K562 (cell line): ENCODE measurements at regions not wholly inside any gene's neighbourhood (a gene's known extent, or its start where the extent isn't known, plus 50 kb on each side); places are given as distances from the start of the nearest gene placed in this dataset.

Experiments
- ATAC-seq: fragments of 200-7000 bp; cut with Tn5 transposase; 3 replicates; pipeline ENCODE4 v1.9.1; 2020; ENCODE audit warnings: moderate library complexity
- BruUV-seq: library from RNA; stranded (reverse); fragments of 400-500 nt; replicated peaks from 2 replicates; lab custom pipeline; 2021; lab: Mats Ljungman, UMichigan
- CTCF ChIA-PET: fragments of 300-600 bp; formaldehyde crosslinking; extraction: SDS; loops from one replicate; lab custom pipeline; 2021; ENCODE audit warnings: low intra/inter-chr PET ratio; lab: Yijun Ruan, JAX
- POLR2A ChIA-PET: fragments of 300-600, 350-650 bp; sonication (Branson Sonifier 250); formaldehyde crosslinking; extraction: SDS; loops from one replicate; lab custom pipeline; 2021; ENCODE audit warnings: antibody characterized with exemption, inconsistent platforms; lab: Yijun Ruan, JAX
- DNase-seq, 4 experiments: peaks; one replicate each; pipeline versions ENCODE4 v3.0.0 to v3.0.0-alpha.2; 2011 to 2018; ENCODE audit warnings: low spot score in 3 of 4, mixed read lengths in 3 of 4; ENCODE audit errors: extremely low read depth in 1 of 4
- FAIRE-seq: peaks from 2 replicates; lab custom pipeline; 2011; peaks lifted over from hg19 to GRCh38; lab: Jason Lieb, UNC
- H2AFZ ChIP-seq: 2 replicates; pipeline ENCODE4 v1.6.0; 2011; ENCODE audit warnings: low read depth, low read length, control low read depth, inconsistent platforms
- H3K27ac ChIP-seq: fragments of 200-600 bp; 3 replicates; pipeline ENCODE4 v1.8.0; 2011; ENCODE audit warnings: low read depth, mild to moderate bottlenecking, control low read depth, inconsistent platforms, low read length, moderate library complexity, mixed read lengths; ENCODE audit errors: extremely low read depth
- H3K27me3 ChIP-seq, 2 experiments: fragments of 300-600 bp in 1 of 2; 2 replicates in 1 of 2; 3 replicates in 1 of 2; pipeline versions ENCODE4 v1.6.0 to v1.8.0; 2011; ENCODE audit warnings: inconsistent platforms in 2 of 2, low read length in 2 of 2, mild to moderate bottlenecking in 1 of 2, mixed read lengths in 1 of 2, moderate library complexity in 1 of 2; ENCODE audit not compliant: control insufficient read depth in 2 of 2, insufficient read depth in 2 of 2
- H3K36me3 ChIP-seq: fragments of 300-600 bp; 3 replicates; pipeline ENCODE4 v1.8.0; 2011; ENCODE audit warnings: mild to moderate bottlenecking, low read length, inconsistent platforms; ENCODE audit not compliant: control insufficient read depth, insufficient read depth
- H3K4me1 ChIP-seq, 2 experiments: fragments of 200-600 bp in 1 of 2; replicated peaks in 1 of 2; 2 replicates in 1 of 2; 3 replicates in 1 of 2; pipeline versions ENCODE4 v1.5.1 to v1.8.0; 2011; ENCODE audit warnings: inconsistent platforms in 2 of 2, low read length in 2 of 2, mild to moderate bottlenecking in 1 of 2, mixed read lengths in 1 of 2, moderate library complexity in 1 of 2; ENCODE audit not compliant: control insufficient read depth in 2 of 2, insufficient read depth in 2 of 2
- H3K4me2 ChIP-seq: 2 replicates; pipeline ENCODE4 v1.6.1; 2011; ENCODE audit warnings: low read length, control low read depth, inconsistent platforms, mixed read lengths; ENCODE audit not compliant: insufficient read depth
- H3K4me3 ChIP-seq: fragments of 200-600 bp; sonication (generic), shearing (Covaris generic); 2 replicates; pipeline ENCODE4 v1.5.1; 2016; ENCODE audit warnings: control low read depth, inconsistent platforms
- H3K79me2 ChIP-seq: fragments of 200-600 bp; 3 replicates; pipeline ENCODE4 v1.8.0; 2011; ENCODE audit warnings: low read length, inconsistent platforms; ENCODE audit not compliant: control insufficient read depth, insufficient read depth
- H3K9ac ChIP-seq, 2 experiments: 2 replicates each; pipeline versions ENCODE4 v1.6.0 to v1.6.1; 2011; ENCODE audit warnings: low read depth in 2 of 2, low read length in 2 of 2, control low read depth in 1 of 2, inconsistent platforms in 1 of 2, mild to moderate bottlenecking in 1 of 2, mixed read lengths in 1 of 2; ENCODE audit not compliant: insufficient read depth in 1 of 2
- H3K9me1 ChIP-seq: one replicate; pipeline ENCODE4 v1.6.0; 2011; ENCODE audit warnings: inconsistent platforms, mild to moderate bottlenecking, low read length, moderate library complexity; ENCODE audit not compliant: control insufficient read depth, insufficient read depth
- H3K9me3 ChIP-seq: replicated peaks from 2 replicates; pipeline ENCODE4 v1.5.1; 2011; ENCODE audit warnings: low read depth, low read length, inconsistent platforms; ENCODE audit not compliant: control insufficient read depth, insufficient read depth
- H4K20me1 ChIP-seq: replicated peaks from 2 replicates; pipeline ENCODE4 v1.6.1; 2011; ENCODE audit warnings: low read length, inconsistent platforms, mixed read lengths; ENCODE audit not compliant: control insufficient read depth, insufficient read depth
- ATF1 ChIP-seq, 2 experiments: fragments of 450-650 bp in 1 of 2; IDR thresholded peaks; 2 replicates each; pipeline ENCODE4 v1.6.1; 2016; ENCODE audit warnings: missing compliant biosample characterization in 1 of 2, missing genetic modification characterization in 1 of 2
- CREM ChIP-seq: IDR thresholded peaks from 2 replicates; pipeline ENCODE4 v1.6.1; 2014; ENCODE audit warnings: antibody characterized with exemption, low read depth
- CSDE1 ChIP-seq, 2 experiments: fragments of 450-650 bp; IDR thresholded peaks; 2 replicates each; pipeline ENCODE4 v1.6.1; 2016; ENCODE audit warnings: mild to moderate bottlenecking in 1 of 2
- GATAD2A ChIP-seq: fragments of 450-650 bp; IDR thresholded peaks from 2 replicates; pipeline ENCODE4 v1.6.1; 2017
- PHB ChIP-seq: fragments of 250-450 bp; sonication (Bioruptor Pico); IDR thresholded peaks from 2 replicates; pipeline ENCODE4 v1.5.0; 2021
- RFX5 ChIP-seq: IDR thresholded peaks from 2 replicates; pipeline ENCODE4 v1.6.1; 2011; ENCODE audit warnings: low read depth, mild to moderate bottlenecking, improper control_type of control experiment, low read length
- SAFB2 ChIP-seq: fragments of 200-400 bp; formaldehyde crosslinking; IDR thresholded peaks from 2 replicates; pipeline ENCODE4 v1.6.1; 2018; ENCODE audit warnings: borderline replicate concordance, low read length, low read depth, moderate library complexity; ENCODE audit not compliant: severe bottlenecking
- TFAM ChIP-seq: fragments of 250-450 bp; sonication (Bioruptor Pico); conservative IDR thresholded peaks from 2 replicates; pipeline ENCODE4 v1.5.0; 2021; ENCODE audit warnings: mild to moderate bottlenecking, moderate library complexity
- ZNF79 ChIP-seq: fragments of 250-450 bp; sonication (Bioruptor Pico); IDR thresholded peaks from 2 replicates; pipeline ENCODE4 v1.4.0; 2020; ENCODE audit warnings: low read depth, mild to moderate bottlenecking, moderate library complexity
- WGBS: fragments of 100-300 bp; shearing (Covaris generic); methylation state at CpG from one replicate; pipeline ENCODE4 v1.1.6; 2016; ENCODE audit warnings: low coverage, mixed read lengths; ENCODE audit not compliant: insufficient coverage; ENCODE audit errors: missing lambda C conversion rate; 5-methylcytosine and 5-hydroxymethylcytosine counted together
- in situ Hi-C: fragments of 300-500 bp; cut with MboI; formaldehyde crosslinking; loops from 4 replicates; pipeline ENCODE4 v1.15.0; 2018; ENCODE audit warnings: inconsistent platforms, mixed read lengths
- intact Hi-C: fragments of 100-400 bp; cut with micrococcal nuclease; formaldehyde crosslinking; loops from 2 replicates; pipeline ENCODE4 v1.14.2; 2022
- TF ChIP-seq, protein P1 (sequence below): IDR thresholded peaks from 2 replicates; pipeline ENCODE4 v1.6.1; 2012; ENCODE audit warnings: low read depth, low read length, improper control_type of control experiment, borderline replicate concordance
- TF ChIP-seq, protein P2 (sequence below): fragments of 150-350 bp; conservative IDR thresholded peaks from 2 replicates; pipeline ENCODE4 v1.6.1; 2014; ENCODE audit warnings: low read length
- TF ChIP-seq, protein P3 (sequence below): fragments of 450-650 bp; IDR thresholded peaks from 2 replicates; pipeline ENCODE4 v1.7.1; 2018; ENCODE audit warnings: mild to moderate bottlenecking, low read depth; ENCODE audit not compliant: partially characterized antibody

DNA sequence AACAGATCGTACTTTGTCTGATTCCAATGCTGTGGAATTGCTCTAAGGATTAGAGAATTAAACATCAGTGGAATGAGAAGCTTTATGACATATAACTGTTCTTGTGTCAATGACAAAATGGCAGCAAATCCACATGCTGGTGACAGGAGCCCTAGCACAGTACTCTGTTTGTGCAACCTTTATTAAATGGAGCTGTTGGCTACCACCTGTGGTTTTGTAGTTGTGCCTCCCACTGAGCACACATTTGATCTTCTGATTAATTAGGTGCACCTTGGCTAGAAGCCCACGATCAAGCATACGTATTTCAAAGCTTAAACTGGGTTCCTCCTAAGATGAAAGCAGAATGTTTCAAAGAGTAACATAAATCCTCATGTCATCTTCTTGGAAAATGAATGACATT lies 394.0 kb upstream of the IGFBP7 start:
- ChIA-PET POLR2A (no interaction called here), CTCF (no interaction called here)
- BruUV-seq = no TSS peak
- Histone ChIP-seq H4K20me1 (no peaks in the 10 kb centered on the region), H3K9me1 (no peaks in the 10 kb centered on the region), H3K4me1 (no peaks in the 10 kb centered on the region), H3K79me2 (no peaks in the 10 kb centered on the region), H3K9ac (no peak overlapping the region), H3K4me3 (no peak overlapping the region), H3K9me3 (no peaks in the 10 kb centered on the region), H3K27me3 (no peaks in the 10 kb centered on the region), H3K4me2 (no peak overlapping the region), H2AFZ (no peak overlapping the region), H3K36me3 (no peaks in the 10 kb centered on the region), H3K27ac (no peak overlapping the region)
- in situ Hi-C loops (no loop called here), intact Hi-C loops (no loop called here)
- DNase-seq (no peak), ATAC-seq (no peak), FAIRE-seq (no peak)
- WGBS = 3% methylated on average over 3 of the region's 3 CpGs
- TF ChIP-seq PHB (CRISPR knock-in tag) (no peak), CSDE1 (IDR thresholded peaks at IDR 0.05) (no peak), SAFB2 (no peak), TFAM (CRISPR knock-in tag) (no peak), RFX5 (no peak), ATF1 (CRISPR knock-in tag; IDR thresholded peaks at IDR 0.05) (no peak), ATF1 (tag; IDR thresholded peaks at IDR 0.05) (no peak), GATAD2A (no peak), ZNF79 (CRISPR knock-in tag) (no peak), CREM (no peak)
- TF ChIP-seq, protein P1, sequence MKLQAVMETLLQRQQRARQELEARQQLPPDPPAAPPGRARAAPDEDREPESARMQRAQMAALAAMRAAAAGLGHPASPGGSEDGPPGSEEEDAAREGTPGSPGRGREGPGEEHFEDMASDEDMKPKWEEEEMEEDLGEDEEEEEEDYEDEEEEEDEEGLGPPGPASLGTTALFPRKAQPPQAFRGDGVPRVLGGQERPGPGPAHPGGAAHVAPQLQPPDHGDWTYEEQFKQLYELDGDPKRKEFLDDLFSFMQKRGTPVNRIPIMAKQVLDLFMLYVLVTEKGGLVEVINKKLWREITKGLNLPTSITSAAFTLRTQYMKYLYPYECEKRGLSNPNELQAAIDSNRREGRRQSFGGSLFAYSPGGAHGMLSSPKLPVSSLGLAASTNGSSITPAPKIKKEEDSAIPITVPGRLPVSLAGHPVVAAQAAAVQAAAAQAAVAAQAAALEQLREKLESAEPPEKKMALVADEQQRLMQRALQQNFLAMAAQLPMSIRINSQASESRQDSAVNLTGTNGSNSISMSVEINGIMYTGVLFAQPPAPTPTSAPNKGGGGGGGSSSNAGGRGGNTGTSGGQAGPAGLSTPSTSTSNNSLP = no peak
- TF ChIP-seq, protein P2, sequence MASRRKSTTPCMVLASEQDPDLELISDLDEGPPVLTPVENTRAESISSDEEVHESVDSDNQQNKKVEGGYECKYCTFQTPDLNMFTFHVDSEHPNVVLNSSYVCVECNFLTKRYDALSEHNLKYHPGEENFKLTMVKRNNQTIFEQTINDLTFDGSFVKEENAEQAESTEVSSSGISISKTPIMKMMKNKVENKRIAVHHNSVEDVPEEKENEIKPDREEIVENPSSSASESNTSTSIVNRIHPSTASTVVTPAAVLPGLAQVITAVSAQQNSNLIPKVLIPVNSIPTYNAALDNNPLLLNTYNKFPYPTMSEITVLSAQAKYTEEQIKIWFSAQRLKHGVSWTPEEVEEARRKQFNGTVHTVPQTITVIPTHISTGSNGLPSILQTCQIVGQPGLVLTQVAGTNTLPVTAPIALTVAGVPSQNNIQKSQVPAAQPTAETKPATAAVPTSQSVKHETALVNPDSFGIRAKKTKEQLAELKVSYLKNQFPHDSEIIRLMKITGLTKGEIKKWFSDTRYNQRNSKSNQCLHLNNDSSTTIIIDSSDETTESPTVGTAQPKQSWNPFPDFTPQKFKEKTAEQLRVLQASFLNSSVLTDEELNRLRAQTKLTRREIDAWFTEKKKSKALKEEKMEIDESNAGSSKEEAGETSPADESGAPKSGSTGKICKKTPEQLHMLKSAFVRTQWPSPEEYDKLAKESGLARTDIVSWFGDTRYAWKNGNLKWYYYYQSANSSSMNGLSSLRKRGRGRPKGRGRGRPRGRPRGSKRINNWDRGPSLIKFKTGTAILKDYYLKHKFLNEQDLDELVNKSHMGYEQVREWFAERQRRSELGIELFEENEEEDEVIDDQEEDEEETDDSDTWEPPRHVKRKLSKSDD = no peak
- TF ChIP-seq, protein P3, sequence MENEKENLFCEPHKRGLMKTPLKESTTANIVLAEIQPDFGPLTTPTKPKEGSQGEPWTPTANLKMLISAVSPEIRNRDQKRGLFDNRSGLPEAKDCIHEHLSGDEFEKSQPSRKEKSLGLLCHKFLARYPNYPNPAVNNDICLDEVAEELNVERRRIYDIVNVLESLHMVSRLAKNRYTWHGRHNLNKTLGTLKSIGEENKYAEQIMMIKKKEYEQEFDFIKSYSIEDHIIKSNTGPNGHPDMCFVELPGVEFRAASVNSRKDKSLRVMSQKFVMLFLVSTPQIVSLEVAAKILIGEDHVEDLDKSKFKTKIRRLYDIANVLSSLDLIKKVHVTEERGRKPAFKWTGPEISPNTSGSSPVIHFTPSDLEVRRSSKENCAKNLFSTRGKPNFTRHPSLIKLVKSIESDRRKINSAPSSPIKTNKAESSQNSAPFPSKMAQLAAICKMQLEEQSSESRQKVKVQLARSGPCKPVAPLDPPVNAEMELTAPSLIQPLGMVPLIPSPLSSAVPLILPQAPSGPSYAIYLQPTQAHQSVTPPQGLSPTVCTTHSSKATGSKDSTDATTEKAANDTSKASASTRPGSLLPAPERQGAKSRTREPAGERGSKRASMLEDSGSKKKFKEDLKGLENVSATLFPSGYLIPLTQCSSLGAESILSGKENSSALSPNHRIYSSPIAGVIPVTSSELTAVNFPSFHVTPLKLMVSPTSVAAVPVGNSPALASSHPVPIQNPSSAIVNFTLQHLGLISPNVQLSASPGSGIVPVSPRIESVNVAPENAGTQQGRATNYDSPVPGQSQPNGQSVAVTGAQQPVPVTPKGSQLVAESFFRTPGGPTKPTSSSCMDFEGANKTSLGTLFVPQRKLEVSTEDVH = no peak
